Duodenal mucosa (tissue), 2 donors: ENCODE measurements at regions not wholly inside any gene's neighbourhood (a gene's known extent, or its start where the extent isn't known, plus 50 kb on each side); places are given as distances from the start of the nearest gene placed in this dataset.

ENCODE experiments used
- H3K27ac ChIP-seq: one replicate; pipeline ENCODE4 v1.7.0; 2013; ENCODE audit warnings: low read depth, low read length
- H3K27me3 ChIP-seq, 2 donors: one replicate each; pipeline ENCODE4 v1.7.0; 2013; ENCODE audit warnings: low read length in 2 of 2, control low read depth in 1 of 2; ENCODE audit not compliant: insufficient read depth in 2 of 2, control insufficient read depth in 1 of 2
- H3K36me3 ChIP-seq, 2 donors: one replicate each; pipeline ENCODE4 v1.7.0; 2013; ENCODE audit warnings: low read length in 2 of 2, control low read depth in 1 of 2; ENCODE audit not compliant: insufficient read depth in 2 of 2, control insufficient read depth in 1 of 2
- H3K4me1 ChIP-seq, 2 donors: one replicate each; pipeline ENCODE4 v1.7.0; 2013; ENCODE audit warnings: low read length in 2 of 2, control low read depth in 1 of 2; ENCODE audit not compliant: insufficient read depth in 2 of 2, control insufficient read depth in 1 of 2
- H3K4me3 ChIP-seq, 2 donors: one replicate each; pipeline ENCODE4 v1.7.0; 2013; ENCODE audit warnings: low read length in 2 of 2, low read depth in 1 of 2
- H3K9ac ChIP-seq, 2 donors: one replicate each; pipeline ENCODE4 v1.7.0; 2013; ENCODE audit warnings: low read length in 2 of 2, low read depth in 1 of 2
- H3K9me3 ChIP-seq, 2 donors: one replicate each; pipeline ENCODE4 v1.7.0; 2013; ENCODE audit warnings: low read length in 2 of 2, control low read depth in 1 of 2; ENCODE audit not compliant: control insufficient read depth in 1 of 2

DNA sequence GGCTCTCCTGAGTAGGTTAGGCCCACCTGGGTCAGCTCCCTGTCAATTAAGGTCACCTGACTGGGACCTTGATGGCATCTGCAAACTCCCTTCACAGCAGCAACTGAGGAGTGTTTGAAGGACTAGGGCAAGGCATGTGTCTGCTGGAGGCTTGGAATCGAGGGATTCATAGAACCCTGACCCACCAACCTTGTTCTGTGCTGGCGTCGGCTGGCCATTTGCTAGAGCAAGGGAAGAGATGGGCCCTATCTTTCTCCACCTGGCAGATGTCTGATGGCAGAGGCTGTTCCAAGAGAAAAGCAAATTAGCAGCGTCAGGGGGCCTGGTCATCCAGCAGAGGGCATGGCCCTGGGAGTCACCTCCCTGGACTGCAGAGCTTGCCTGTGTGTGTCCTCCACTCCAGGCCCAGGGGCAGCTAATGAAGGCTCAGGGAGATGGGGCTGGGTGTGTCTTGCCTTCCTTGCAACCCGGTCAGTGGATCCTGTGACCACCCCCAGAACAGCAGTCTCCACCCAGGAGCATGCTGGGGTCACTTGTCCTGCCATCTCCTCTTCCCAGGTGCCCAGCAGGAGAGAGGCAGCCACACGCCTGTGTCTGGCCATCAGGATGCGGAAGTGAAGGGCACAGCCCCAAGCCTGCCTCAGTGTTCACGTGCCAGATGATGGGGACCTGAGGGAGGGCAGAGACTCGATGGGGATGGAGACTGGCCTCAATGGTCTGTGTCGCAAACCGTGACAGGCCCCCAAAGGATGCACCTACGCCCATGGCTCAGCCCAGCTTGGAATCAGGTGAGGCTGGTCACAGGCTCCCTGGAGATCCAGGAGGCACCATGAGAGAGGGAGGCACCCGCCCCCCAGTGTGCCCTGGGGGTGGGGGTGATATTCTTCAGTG is 53.9 kb downstream of the BARX1 start:
- Histone ChIP-seq H3K36me3 (no peaks in the 10 kb centered on the region), H3K27me3 (peaks cover 3 to 5% of the 10 kb centered on the region in 2 donors), H3K27ac (no peak overlapping the region), H3K4me1 (no peaks in the 10 kb centered on the region), H3K9me3 (no peaks in the 10 kb centered on the region), H3K4me3 (no peak overlapping the region), H3K9ac (no peak overlapping the region)

- no peaks in the 10 kb centered on the region for H3K4me1 ChIP-seq
- H3K27me3 ChIP-seq, result peaks cover 3 to 5% of the 10 kb centered on the region in 2 donors
- no peaks in the 10 kb centered on the region for H3K9me3 ChIP-seq
- no peaks in the 10 kb centered on the region for H3K36me3 ChIP-seq
- H3K9ac ChIP-seq, result no peak overlapping the region
- no peak overlapping the region for H3K27ac ChIP-seq
- no peak overlapping the region for H3K4me3 ChIP-seq
These were observed 54.7 kb downstream of the BARX1 start for GRCh38 chr9:93900436-93900819.

DNA sequence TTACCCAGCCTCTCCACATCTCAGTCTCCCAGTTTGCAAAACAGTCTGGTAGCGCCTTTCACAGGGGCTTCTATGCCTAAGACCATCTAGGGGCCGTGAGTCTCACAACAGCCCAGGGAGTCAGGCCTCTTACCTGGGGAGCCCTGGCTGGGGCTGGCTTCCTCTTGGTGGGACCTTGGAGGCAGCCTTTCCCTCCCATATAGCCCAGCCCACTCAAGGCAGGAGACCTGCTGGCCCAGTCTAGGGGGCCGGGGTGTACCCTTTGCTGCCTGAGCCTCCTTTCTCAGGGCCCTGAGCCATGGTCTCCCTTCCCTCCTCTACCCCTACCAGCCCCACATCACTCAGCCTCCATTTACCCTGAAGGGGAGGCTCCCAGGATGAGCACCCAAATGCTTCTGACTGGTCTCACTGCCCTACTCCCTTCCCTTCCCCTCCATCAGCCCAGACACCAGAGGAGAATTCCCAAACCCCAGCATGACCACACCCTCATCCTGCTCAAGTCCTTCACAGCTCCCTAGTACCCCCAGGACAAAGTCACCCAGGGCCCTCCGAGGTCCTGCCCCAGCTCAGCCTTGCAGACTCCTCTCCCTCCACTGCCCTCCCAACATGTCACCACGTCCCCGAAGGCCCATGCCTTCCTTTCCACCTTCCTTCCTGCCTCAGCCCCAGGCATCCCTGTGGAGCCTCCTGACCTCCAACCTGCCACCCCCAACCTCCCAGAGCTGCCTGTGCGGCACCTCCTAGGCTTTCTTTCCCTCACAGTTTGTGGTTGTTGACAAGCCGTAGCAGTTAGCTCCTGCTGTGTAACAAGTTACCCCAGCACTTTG is 55.3 kb downstream of the BARX1 start:
- Histone ChIP-seq H3K4me3 (no peak overlapping the region), H3K27ac (no peak overlapping the region), H3K9ac (no peak overlapping the region), H3K27me3 (peaks cover 3 to 5% of the 10 kb centered on the region in 2 donors), H3K9me3 (no peaks in the 10 kb centered on the region), H3K36me3 (no peaks in the 10 kb centered on the region), H3K4me1 (peaks cover 0 to 2% of the 10 kb centered on the region in 2 donors)

GRCh38 chr9:93898502-93899426 is 56.4 kb downstream of the BARX1 start:
- H3K4me1 ChIP-seq, result peaks cover 10% of the 10 kb centered on the region in 2 donors
- no peaks in the 10 kb centered on the region for H3K9me3 ChIP-seq
- no peak overlapping the region for H3K4me3 ChIP-seq
- H3K27me3 ChIP-seq, result no peaks in the 10 kb centered on the region
- H3K27ac ChIP-seq, result no peak overlapping the region
- H3K36me3 ChIP-seq, result no peaks in the 10 kb centered on the region
- no peak overlapping the region for H3K9ac ChIP-seq

DNA sequence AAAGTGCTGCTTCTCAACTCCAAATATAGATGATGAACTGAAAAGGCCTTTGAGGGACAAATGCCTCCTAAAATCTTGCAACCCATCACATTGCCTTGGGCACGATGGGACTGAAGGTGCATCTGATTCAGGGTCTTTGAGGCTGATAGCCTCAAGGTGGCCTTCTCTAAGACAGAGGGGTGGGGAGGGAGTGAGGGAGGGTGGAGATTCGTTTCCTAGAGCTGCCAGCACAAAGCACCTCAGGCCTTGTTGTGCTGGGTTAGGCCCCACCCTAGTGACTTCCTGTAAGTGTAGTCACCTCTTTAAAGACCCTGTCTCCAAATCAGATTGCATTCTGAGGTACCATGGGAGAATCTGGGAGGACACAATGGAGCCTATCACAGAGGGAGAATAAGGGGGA is 57.1 kb downstream of the BARX1 start:
- H3K27me3 ChIP-seq, result no peaks in the 10 kb centered on the region
- no peak overlapping the region for H3K27ac ChIP-seq
- H3K9ac ChIP-seq, result no peak overlapping the region
- H3K4me1 ChIP-seq, result peaks cover 14 to 15% of the 10 kb centered on the region in 2 donors
- H3K4me3 ChIP-seq, result no peak overlapping the region
- H3K36me3 ChIP-seq, result no peaks in the 10 kb centered on the region
- peaks cover 0 to 3% of the 10 kb centered on the region in 2 donors for H3K9me3 ChIP-seq

DNA sequence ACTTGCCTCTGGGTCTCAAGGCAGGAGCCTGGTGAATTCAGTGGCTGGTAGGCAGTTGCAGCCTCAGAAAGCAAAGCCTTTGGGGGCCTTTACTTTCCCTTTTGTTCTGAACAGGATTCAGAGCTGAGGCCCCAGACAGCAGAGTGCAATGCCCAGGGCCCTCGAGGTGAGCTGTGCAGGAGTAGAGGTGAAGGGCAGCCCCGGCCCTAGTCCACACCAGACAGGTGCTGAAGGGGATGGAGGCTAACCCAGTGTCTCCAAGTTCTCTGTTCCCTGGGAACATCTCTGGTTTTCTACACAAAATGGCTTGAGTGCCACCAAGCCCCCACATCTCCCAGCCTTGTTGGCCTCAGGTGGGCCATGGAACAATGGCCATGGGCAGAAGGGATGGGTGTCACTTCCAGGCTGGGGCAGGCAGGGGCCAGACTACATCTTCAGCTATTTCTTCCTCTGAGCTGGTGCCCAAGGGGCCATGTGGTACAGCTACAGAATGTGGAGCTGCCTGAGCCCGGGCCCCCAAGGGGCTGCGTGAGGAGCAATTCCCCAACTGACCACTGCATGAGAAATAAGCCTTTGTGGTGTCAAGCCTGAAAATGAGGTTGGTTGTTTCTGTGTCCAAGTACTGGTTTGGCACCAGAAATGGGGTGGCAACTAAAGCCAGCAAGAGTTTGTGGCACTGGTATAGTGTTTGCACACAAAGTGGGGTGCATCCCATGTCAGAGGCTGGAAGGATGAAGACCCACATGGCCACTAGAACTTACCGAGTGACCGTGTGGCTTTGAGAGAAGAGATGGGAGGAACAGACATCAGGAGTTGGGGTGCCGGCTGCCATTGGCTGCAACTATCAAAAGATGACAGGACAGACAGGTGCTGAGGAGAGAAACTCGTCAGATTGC is 57.8 kb downstream of the BARX1 start:
- Histone ChIP-seq H3K27ac (no peak overlapping the region), H3K36me3 (no peaks in the 10 kb centered on the region), H3K27me3 (no peaks in the 10 kb centered on the region), H3K9me3 (peaks cover 0 to 10% of the 10 kb centered on the region in 2 donors), H3K9ac (no peak overlapping the region), H3K4me3 (no peak overlapping the region), H3K4me1 (peaks cover 14 to 15% of the 10 kb centered on the region in 2 donors)

- peaks cover 19 to 20% of the 10 kb centered on the region in 2 donors for H3K4me1 ChIP-seq
- H3K27me3 ChIP-seq, result no peaks in the 10 kb centered on the region
- H3K36me3 ChIP-seq, result no peaks in the 10 kb centered on the region
- no peak overlapping the region for H3K4me3 ChIP-seq
- no peak overlapping the region for H3K9ac ChIP-seq
- H3K9me3 ChIP-seq, result peaks cover under 1 to 13% of the 10 kb centered on the region in 2 donors
- H3K27ac ChIP-seq, result no peak overlapping the region
These were observed 58.6 kb downstream of the BARX1 start for GRCh38 chr9:93896496-93897033.

- no peak overlapping the region for H3K9ac ChIP-seq
- H3K4me3 ChIP-seq, result no peak overlapping the region
- no peak overlapping the region for H3K27ac ChIP-seq
- H3K27me3 ChIP-seq, result no peaks in the 10 kb centered on the region
- no peaks in the 10 kb centered on the region for H3K36me3 ChIP-seq
- H3K9me3 ChIP-seq, result peaks cover 5 to 13% of the 10 kb centered on the region in 2 donors
- H3K4me1 ChIP-seq, result peaks cover 24 to 25% of the 10 kb centered on the region in 2 donors
These were observed 59.1 kb downstream of the BARX1 start for GRCh38 chr9:93896093-93896492.

GRCh38 chr9:93895535-93895934 is 59.6 kb downstream of the BARX1 start:
- Histone ChIP-seq H3K9me3 (peaks cover 7 to 13% of the 10 kb centered on the region in 2 donors), H3K36me3 (no peaks in the 10 kb centered on the region), H3K27me3 (no peaks in the 10 kb centered on the region), H3K9ac (no peak overlapping the region), H3K4me1 (peaks cover 25 to 26% of the 10 kb centered on the region in 2 donors), H3K4me3 (no peak overlapping the region), H3K27ac (no peak overlapping the region)
